Thyroid gland (tissue), 4 donors: ENCODE measurements at regions not wholly inside any gene's neighbourhood (a gene's known extent, or its start where the extent isn't known, plus 50 kb on each side); places are given as distances from the start of the nearest gene placed in this dataset.

ENCODE experiments used
- DNase-seq, 2 donors: peaks; one replicate each; pipeline ENCODE4 v3.0.0-alpha.2; 2019
- H3K27ac ChIP-seq, 3 donors: fragments of 200-600 bp; sonication (generic); 1 replicate in 2 of 3; 2 replicates in 1 of 3; pipeline ENCODE4 v1.5.1; 2016 to 2019; ENCODE audit warnings: mild to moderate bottlenecking in 1 of 3, moderate library complexity in 1 of 3
- H3K27me3 ChIP-seq: fragments of 200-600 bp; sonication (generic); one replicate; pipeline ENCODE4 v1.5.1; 2019
- H3K36me3 ChIP-seq, 2 donors: fragments of 200-600 bp; sonication (generic); one replicate each; pipeline ENCODE4 v1.5.1; 2016 to 2019
- H3K4me1 ChIP-seq, 2 donors: fragments of 200-600 bp; sonication (generic); one replicate each; pipeline ENCODE4 v1.5.1; 2017 to 2019
- H3K4me3 ChIP-seq, 3 donors: fragments of 200-600 bp; sonication (generic); replicated peaks in 1 of 3; 1 replicate in 2 of 3; 2 replicates in 1 of 3; pipeline ENCODE4 v1.5.1; 2016; ENCODE audit warnings: mild to moderate bottlenecking in 1 of 3
- H3K9me3 ChIP-seq: fragments of 200-600 bp; sonication (generic); one replicate; pipeline ENCODE4 v1.5.1; 2017
- CTCF ChIP-seq, 6 experiments: fragments of 200-600 bp in 3 of 6; fragments of 450-650 bp in 3 of 6; sonication (generic) in 3 of 6; IDR thresholded peaks; one replicate each; pipeline ENCODE4 v1.5.1; 2016 to 2019; ENCODE audit warnings: antibody characterized with exemption in 6 of 6, mild to moderate bottlenecking in 2 of 6, inconsistent platforms in 1 of 6, moderate library complexity in 1 of 6
- POLR2A ChIP-seq, 2 donors: fragments of 450-650 bp; IDR thresholded peaks; one replicate each; pipeline ENCODE4 v1.6.1; 2017; ENCODE audit warnings: antibody characterized with exemption in 2 of 2, mild to moderate bottlenecking in 2 of 2, moderate library complexity in 1 of 2
- WGBS, 2 donors: methylation state at CpG; one replicate each; pipeline ENCODE4 v1.1.5; 2017; 5-methylcytosine and 5-hydroxymethylcytosine counted together
- intact Hi-C: fragments of 100-400 bp; cut with DNase I; formaldehyde crosslinking; loops from one replicate; pipeline ENCODE4 v1.15.1; 2023

DNA sequence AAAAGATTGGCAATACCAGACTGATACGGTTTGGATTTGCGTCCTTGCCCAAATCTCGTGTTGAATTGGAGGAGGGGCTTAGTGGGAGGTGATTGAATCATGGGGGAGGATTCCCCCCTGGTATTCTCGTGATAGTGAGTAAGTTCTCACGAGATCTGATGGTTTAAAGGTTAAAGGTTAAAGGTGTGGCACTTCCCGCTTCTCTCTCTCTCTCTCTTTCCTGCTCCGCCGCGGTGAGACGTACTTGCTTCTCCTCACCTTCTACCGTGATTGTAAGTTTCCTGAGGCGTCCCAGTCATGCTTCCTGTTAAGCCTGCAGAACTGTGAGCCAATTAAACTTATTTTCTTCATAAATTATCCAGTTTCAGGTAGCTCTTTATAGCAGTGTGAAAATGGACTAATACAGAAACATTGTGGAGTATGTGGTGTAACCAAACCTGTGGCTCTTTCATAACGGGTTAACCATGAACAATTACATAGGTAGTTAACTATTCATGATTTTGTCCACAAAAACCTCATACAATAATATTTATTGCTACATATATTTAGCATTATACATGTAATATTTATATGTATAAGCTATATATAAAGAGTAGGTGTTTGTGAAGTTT is 107.5 kb downstream of the ANXA1 start:
- Histone ChIP-seq H3K27ac (no peak overlapping the region), H3K9me3 (no peaks in the 10 kb centered on the region), H3K4me3 (no peak overlapping the region), H3K27me3 (no peaks in the 10 kb centered on the region), H3K36me3 (no peaks in the 10 kb centered on the region), H3K4me1 (no peaks in the 10 kb centered on the region)
- 89 to 91% methylated on average over 13 of the region's 13 CpGs for WGBS, 2 donors
- intact Hi-C loops, result no loop called here
- no peak for DNase-seq
- TF ChIP-seq POLR2A (IDR thresholded peaks at IDR 0.05) (no peak), CTCF (IDR thresholded peaks at IDR 0.05) (no peak)

GRCh38 chr9:73260506-73260905 is 108.8 kb downstream of the ANXA1 start:
- intact Hi-C loops, result no loop called here
- no peaks in the 10 kb centered on the region for H3K9me3 ChIP-seq
- TF ChIP-seq POLR2A (IDR thresholded peaks at IDR 0.05) (no peak), CTCF (IDR thresholded peaks at IDR 0.05) (no peak)
- H3K4me1 ChIP-seq, result no peaks in the 10 kb centered on the region
- H3K27ac ChIP-seq, result no peak overlapping the region
- H3K36me3 ChIP-seq, result no peaks in the 10 kb centered on the region
- DNase-seq, result no peak
- no peak overlapping the region for H3K4me3 ChIP-seq
- no peaks in the 10 kb centered on the region for H3K27me3 ChIP-seq

GRCh38 chr9:73264631-73265030 is 113.0 kb downstream of the ANXA1 start:
- no peak for TF ChIP-seq POLR2A (IDR thresholded peaks at IDR 0.05)
- TF ChIP-seq CTCF (IDR thresholded peaks at IDR 0.05), result no peak
- H3K36me3 ChIP-seq, result no peaks in the 10 kb centered on the region
- H3K4me1 ChIP-seq, result no peaks in the 10 kb centered on the region
- no peaks in the 10 kb centered on the region for H3K27me3 ChIP-seq
- H3K4me3 ChIP-seq, result no peak overlapping the region
- no peak for DNase-seq
- 91 to 93% methylated on average over 4 of the region's 4 CpGs for WGBS, 2 donors
- H3K27ac ChIP-seq, result no peak overlapping the region
- H3K9me3 ChIP-seq, result no peaks in the 10 kb centered on the region
- intact Hi-C loops, result no loop called here

DNA sequence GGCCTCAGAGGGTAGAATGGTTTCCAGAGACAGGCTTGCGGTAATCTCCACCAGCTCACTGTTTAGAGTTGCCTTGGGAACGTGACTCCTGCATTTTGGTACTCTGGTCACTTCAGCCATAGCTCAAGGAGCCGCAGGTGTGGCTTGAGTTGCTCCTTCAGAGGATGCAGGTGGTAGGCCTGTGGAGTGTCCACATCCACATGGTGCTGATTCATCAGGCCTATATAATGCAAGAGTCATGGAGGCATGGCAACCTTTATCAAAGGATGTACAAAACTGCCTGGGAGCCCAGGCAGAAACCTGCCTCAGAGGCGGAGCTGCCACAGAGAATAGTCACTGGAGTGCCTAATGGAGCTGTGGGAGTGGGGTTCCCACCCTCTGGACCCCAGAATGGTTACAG is 114.2 kb downstream of the ANXA1 start:
- H3K4me1 ChIP-seq, result no peaks in the 10 kb centered on the region
- DNase-seq, result no peak
- no peaks in the 10 kb centered on the region for H3K27me3 ChIP-seq
- intact Hi-C loops, result no loop called here
- H3K36me3 ChIP-seq, result no peaks in the 10 kb centered on the region
- no peak overlapping the region for H3K27ac ChIP-seq
- WGBS, 2 donors, result 83 to 91% methylated on average over 4 of the region's 4 CpGs
- TF ChIP-seq CTCF (IDR thresholded peaks at IDR 0.05) (no peak), POLR2A (IDR thresholded peaks at IDR 0.05) (no peak)
- H3K9me3 ChIP-seq, result no peaks in the 10 kb centered on the region
- no peak overlapping the region for H3K4me3 ChIP-seq

DNA sequence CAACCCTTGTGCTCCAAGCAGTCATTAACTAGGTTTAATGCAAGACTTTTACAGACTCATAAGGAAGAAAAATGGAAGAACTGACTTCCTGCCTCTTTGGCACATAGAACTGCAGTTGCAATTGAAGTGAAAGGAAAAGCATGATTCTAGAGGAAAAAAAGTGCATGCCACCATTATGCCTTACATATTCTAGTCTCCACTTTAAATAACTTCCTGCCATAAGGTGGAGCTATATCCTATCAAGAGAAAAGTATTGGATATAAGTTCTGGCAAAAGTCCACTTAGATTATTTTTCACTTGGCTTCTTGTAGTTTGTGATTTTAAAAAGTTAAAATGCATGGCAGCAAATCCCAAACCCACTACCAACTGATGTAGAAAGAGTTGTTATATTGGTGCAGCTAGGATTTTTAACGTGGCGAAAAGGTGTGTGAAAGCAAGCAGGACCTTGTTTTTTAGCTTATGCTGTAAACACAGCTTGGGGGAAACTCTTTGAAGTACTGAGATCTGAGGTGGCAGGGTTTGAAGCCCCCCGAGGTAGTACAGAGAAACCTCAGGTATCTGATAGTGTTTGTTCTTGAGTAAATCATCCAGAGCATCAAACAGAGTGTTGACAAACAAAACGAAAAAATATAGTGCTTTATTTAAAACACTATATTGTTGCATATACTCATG is 117.9 kb downstream of the ANXA1 start:
- Histone ChIP-seq H3K27ac (no peak overlapping the region), H3K36me3 (no peaks in the 10 kb centered on the region), H3K27me3 (no peaks in the 10 kb centered on the region), H3K4me1 (no peaks in the 10 kb centered on the region), H3K9me3 (no peaks in the 10 kb centered on the region), H3K4me3 (no peak overlapping the region)
- WGBS, 2 donors, result 25 to 26% methylated on average over 4 of the region's 4 CpGs
- DNase-seq, result no peak
- TF ChIP-seq CTCF (IDR thresholded peaks at IDR 0.05) (no peak), POLR2A (IDR thresholded peaks at IDR 0.05) (no peak)
- intact Hi-C loops, result no loop called here
